ENCODE measurements at regions not wholly inside any gene's neighbourhood (a gene's known extent, or its start where the extent isn't known, plus 50 kb on each side); places are given as distances from the start of the nearest gene placed in this dataset.
"Not testable (repeated sequence)": the region's sequence is repeated elsewhere in the genome, so short reads cannot be mapped to it uniquely, and the experiment has no call there.

DNA sequence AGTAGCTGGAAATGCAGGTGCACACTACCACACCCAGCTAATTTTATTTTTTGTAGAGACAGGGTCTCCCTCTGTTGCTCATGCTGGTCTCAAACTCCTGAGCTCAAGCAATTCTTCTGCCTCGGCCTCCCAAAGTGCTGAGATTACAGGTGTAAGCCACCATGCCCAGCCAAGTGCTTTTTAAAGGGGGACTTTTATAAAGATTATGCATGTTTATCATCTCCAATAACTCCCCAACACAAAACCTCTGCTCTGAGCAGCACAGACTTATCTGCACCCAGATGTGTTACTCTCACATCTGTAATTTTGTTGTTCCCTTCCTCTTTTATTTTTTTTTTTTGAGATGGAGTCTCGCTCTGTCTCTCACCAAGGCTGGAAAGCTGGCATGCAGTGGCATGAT, 108.6 kb downstream of the TRIM69 start:
- H3K4me1 ChIP-seq (ENCODE audit: low read length); H3K36me3 ChIP-seq (replicated peaks; ENCODE audit: low read depth, low read length); H3K9me3 ChIP-seq (ENCODE audit: insufficient read depth, low read length); H3K4me3 ChIP-seq (ENCODE audit: low read length); H2AFZ ChIP-seq (ENCODE audit: low read depth, low read length); H3K27ac ChIP-seq (ENCODE audit: low read length); H3K27me3 ChIP-seq (ENCODE audit: low read depth, low read length); H3K9ac ChIP-seq (ENCODE audit: low read length); H3K4me2 ChIP-seq (ENCODE audit: low read length); H3K79me2 ChIP-seq (ENCODE audit: low read length); H4K20me1 ChIP-seq (ENCODE audit: insufficient read depth, low read length): not testable (repeated sequence)

DNA sequence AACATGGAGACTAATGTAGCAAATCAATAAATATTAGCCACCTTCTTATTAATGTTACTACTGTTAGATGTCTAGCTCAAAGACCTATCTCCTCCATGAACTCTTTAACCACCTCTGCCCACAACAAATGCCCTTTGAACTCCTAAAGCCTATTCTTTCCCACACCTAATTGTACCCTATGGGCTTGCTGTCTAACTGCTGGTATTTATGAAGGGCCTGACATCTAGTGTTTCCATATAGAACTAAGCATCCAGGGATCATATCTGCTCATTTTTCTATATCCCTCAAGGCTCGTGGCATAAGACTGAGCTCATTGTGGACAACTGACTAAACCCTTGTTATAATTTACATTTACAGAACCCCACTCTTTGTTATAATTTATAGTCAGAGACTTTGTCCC, 109.8 kb downstream of the TRIM69 start:
- H3K27ac ChIP-seq (ENCODE audit: low read length); H3K9me3 ChIP-seq (ENCODE audit: insufficient read depth, low read length); H3K4me2 ChIP-seq (ENCODE audit: low read length); H2AFZ ChIP-seq (ENCODE audit: low read depth, low read length); H3K9ac ChIP-seq (ENCODE audit: low read length); H3K27me3 ChIP-seq (ENCODE audit: low read depth, low read length); H4K20me1 ChIP-seq (ENCODE audit: insufficient read depth, low read length); H3K4me3 ChIP-seq (ENCODE audit: low read length); H3K4me1 ChIP-seq (ENCODE audit: low read length); H3K36me3 ChIP-seq (replicated peaks; ENCODE audit: low read depth, low read length); H3K79me2 ChIP-seq (ENCODE audit: low read length): not testable (repeated sequence)

DNA sequence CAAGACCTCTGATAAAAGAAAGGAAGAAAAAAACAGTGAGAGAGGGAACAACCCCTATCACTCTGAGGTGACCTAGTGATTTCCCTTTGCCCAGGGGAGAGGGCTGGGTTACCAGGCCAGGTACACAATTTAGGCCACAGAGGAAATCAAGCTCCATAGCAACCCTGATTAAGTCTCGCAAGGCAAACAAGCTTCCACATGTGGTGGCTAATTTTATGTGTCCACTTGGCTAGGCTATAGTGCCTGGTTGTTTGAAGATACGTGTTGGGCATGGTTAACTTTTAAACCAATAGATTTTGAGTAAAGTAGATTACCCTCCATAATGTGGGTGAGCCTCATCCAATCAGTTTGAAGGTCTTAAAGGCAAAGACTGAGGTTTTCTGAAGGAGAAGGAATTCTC, 108.9 kb upstream of the TERB2 start:
- not testable (repeated sequence) for H3K27ac ChIP-seq (ENCODE audit: low read length); H3K4me3 ChIP-seq (ENCODE audit: low read length); H3K9ac ChIP-seq (ENCODE audit: low read length); H2AFZ ChIP-seq (ENCODE audit: low read depth, low read length); H3K27me3 ChIP-seq (ENCODE audit: low read depth, low read length); H3K79me2 ChIP-seq (ENCODE audit: low read length); H3K9me3 ChIP-seq (ENCODE audit: insufficient read depth, low read length); H3K4me1 ChIP-seq (ENCODE audit: low read length); H4K20me1 ChIP-seq (ENCODE audit: insufficient read depth, low read length); H3K4me2 ChIP-seq (ENCODE audit: low read length); H3K36me3 ChIP-seq (replicated peaks; ENCODE audit: low read depth, low read length)

DNA sequence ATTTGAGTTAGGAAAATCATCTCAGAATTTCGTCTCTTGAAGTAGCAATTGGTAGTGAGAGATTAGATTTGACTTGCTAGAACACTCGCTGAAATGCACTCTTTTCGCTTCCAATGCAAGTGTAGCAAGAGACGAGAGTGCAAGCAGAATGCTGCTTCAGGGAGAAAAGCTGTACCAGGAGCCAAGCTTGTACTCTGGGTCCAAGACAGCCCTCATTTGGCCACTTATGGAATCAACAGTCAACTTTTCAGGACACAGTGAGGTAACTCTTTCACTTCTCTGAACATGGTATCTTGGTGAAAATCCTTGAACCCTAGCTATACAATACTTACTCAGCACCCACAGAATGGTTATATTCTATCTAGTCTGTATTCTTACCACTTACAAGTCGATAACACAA, 107.6 kb upstream of the TERB2 start:
- H2AFZ ChIP-seq (ENCODE audit: low read depth, low read length); H3K27me3 ChIP-seq (ENCODE audit: low read depth, low read length); H3K4me1 ChIP-seq (ENCODE audit: low read length); H3K27ac ChIP-seq (ENCODE audit: low read length); H3K9me3 ChIP-seq (ENCODE audit: insufficient read depth, low read length); H3K9ac ChIP-seq (ENCODE audit: low read length); H3K36me3 ChIP-seq (replicated peaks; ENCODE audit: low read depth, low read length); H3K4me2 ChIP-seq (ENCODE audit: low read length); H3K4me3 ChIP-seq (ENCODE audit: low read length); H3K79me2 ChIP-seq (ENCODE audit: low read length); H4K20me1 ChIP-seq (ENCODE audit: insufficient read depth, low read length): not testable (repeated sequence)
- TF ChIP-seq, protein P1, sequence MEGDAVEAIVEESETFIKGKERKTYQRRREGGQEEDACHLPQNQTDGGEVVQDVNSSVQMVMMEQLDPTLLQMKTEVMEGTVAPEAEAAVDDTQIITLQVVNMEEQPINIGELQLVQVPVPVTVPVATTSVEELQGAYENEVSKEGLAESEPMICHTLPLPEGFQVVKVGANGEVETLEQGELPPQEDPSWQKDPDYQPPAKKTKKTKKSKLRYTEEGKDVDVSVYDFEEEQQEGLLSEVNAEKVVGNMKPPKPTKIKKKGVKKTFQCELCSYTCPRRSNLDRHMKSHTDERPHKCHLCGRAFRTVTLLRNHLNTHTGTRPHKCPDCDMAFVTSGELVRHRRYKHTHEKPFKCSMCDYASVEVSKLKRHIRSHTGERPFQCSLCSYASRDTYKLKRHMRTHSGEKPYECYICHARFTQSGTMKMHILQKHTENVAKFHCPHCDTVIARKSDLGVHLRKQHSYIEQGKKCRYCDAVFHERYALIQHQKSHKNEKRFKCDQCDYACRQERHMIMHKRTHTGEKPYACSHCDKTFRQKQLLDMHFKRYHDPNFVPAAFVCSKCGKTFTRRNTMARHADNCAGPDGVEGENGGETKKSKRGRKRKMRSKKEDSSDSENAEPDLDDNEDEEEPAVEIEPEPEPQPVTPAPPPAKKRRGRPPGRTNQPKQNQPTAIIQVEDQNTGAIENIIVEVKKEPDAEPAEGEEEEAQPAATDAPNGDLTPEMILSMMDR (IDR thresholded peaks at IDR 0.05; ENCODE audit: low read depth, low read length), result peak; percentile 7; the same call in 1 of the 2 replicates

GRCh38 chr15:44849701-44850403, 106.6 kb upstream of the TERB2 start:
- not testable (repeated sequence) for H3K9me3 ChIP-seq (ENCODE audit: insufficient read depth, low read length); H3K36me3 ChIP-seq (replicated peaks; ENCODE audit: low read depth, low read length); H3K4me2 ChIP-seq (ENCODE audit: low read length); H4K20me1 ChIP-seq (ENCODE audit: insufficient read depth, low read length); H2AFZ ChIP-seq (ENCODE audit: low read depth, low read length); H3K27ac ChIP-seq (ENCODE audit: low read length); H3K9ac ChIP-seq (ENCODE audit: low read length); H3K79me2 ChIP-seq (ENCODE audit: low read length); H3K4me3 ChIP-seq (ENCODE audit: low read length); H3K27me3 ChIP-seq (ENCODE audit: low read depth, low read length)
- peaks cover 10% of the 10 kb centered on the region; the same call in 1 of the 2 replicates for H3K4me1 ChIP-seq (ENCODE audit: low read length)

GRCh38 chr15:44853304-44853950, 103.1 kb upstream of the TERB2 start:
- not testable (repeated sequence) for H3K9ac ChIP-seq (ENCODE audit: low read length); H3K27ac ChIP-seq (ENCODE audit: low read length); H3K36me3 ChIP-seq (replicated peaks; ENCODE audit: low read depth, low read length); H3K4me3 ChIP-seq (ENCODE audit: low read length); H3K27me3 ChIP-seq (ENCODE audit: low read depth, low read length); H3K9me3 ChIP-seq (ENCODE audit: insufficient read depth, low read length); H3K79me2 ChIP-seq (ENCODE audit: low read length); H4K20me1 ChIP-seq (ENCODE audit: insufficient read depth, low read length)
- peaks cover 10% of the 10 kb centered on the region; the same call in 1 of the 2 replicates for H3K4me1 ChIP-seq (ENCODE audit: low read length)
- peak overlapping the region; percentile 49 for H3K4me2 ChIP-seq (ENCODE audit: low read length)
- peak overlapping the region; percentile 81 for H2AFZ ChIP-seq (ENCODE audit: low read depth, low read length)
- TF ChIP-seq, protein P1 (IDR thresholded peaks at IDR 0.05; ENCODE audit: low read depth, low read length), result peak; percentile 84

- H3K4me3 ChIP-seq (ENCODE audit: low read length); H3K79me2 ChIP-seq (ENCODE audit: low read length); H3K4me2 ChIP-seq (ENCODE audit: low read length); H2AFZ ChIP-seq (ENCODE audit: low read depth, low read length); H3K9ac ChIP-seq (ENCODE audit: low read length); H4K20me1 ChIP-seq (ENCODE audit: insufficient read depth, low read length); H3K27ac ChIP-seq (ENCODE audit: low read length); H3K9me3 ChIP-seq (ENCODE audit: insufficient read depth, low read length); H3K27me3 ChIP-seq (ENCODE audit: low read depth, low read length); H3K36me3 ChIP-seq (replicated peaks; ENCODE audit: low read depth, low read length): not testable (repeated sequence)
- peaks cover 12% of the 10 kb centered on the region for H3K4me1 ChIP-seq (ENCODE audit: low read length)
Measured at GRCh38 chr15:44854696-44855095, 101.8 kb upstream of the TERB2 start.

- H3K36me3 ChIP-seq (replicated peaks; ENCODE audit: low read depth, low read length); H3K4me3 ChIP-seq (ENCODE audit: low read length); H3K9ac ChIP-seq (ENCODE audit: low read length); H3K27ac ChIP-seq (ENCODE audit: low read length); H3K27me3 ChIP-seq (ENCODE audit: low read depth, low read length); H2AFZ ChIP-seq (ENCODE audit: low read depth, low read length); H4K20me1 ChIP-seq (ENCODE audit: insufficient read depth, low read length); H3K4me2 ChIP-seq (ENCODE audit: low read length); H3K79me2 ChIP-seq (ENCODE audit: low read length); H3K9me3 ChIP-seq (ENCODE audit: insufficient read depth, low read length): not testable (repeated sequence)
- H3K4me1 ChIP-seq (ENCODE audit: low read length), result peaks cover 14% of the 10 kb centered on the region
Measured at GRCh38 chr15:44856284-44856683, 100.2 kb upstream of the TERB2 start.
